DMS53 treated with DMSO at 0.1 percent for 48 hours (cell line): ENCODE measurements at regions not wholly inside any gene's neighbourhood (a gene's known extent, or its start where the extent isn't known, plus 50 kb on each side); places are given as distances from the start of the nearest gene placed in this dataset.

Experiments
- DNase-seq: peaks from one replicate; lab custom pipeline; 2025; ENCODE audit not compliant: unreplicated experiment; lab: John Stamatoyannopoulos, UW

DNA sequence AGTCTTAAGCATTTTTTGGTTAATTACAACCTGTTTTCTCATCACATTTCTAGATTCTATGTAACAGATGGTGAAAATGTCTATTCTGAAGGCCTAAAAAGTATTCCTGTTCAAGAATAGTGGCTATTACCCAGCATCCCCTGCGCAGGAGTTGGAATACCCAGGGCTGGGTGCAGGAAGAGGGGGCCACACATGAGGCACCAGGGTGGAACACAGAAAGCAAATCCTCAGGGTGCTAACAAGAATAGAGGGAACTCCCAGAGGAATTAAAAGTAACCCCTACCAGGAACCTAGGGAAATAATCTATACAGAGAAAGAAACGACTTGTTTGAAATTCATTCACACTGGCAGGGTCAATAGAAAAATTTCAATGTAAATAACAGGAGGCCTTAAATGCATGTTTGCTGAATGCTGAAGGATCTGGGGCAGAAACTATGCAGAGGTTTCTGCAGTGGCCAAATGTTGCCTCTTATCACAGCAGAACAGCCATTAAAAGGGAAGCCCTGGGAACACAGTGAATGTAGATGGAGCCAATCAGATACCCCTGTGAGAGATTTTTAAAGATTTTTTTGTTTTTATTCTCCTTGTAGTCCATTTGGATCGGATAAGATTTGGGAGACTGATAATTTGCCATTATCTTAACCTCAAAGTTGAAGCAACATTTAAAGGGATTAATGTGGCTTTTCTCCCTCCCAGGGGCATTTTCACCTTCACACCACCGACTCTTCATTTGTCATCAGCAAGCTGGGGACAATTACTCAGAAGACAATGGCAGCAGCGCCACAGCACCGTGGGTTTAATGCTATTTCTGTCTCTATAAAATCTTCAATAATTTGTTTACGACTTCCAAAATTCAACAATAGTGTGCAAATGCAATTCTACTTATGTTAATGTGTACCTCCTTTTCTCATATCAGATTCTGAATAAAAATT, 196.0 kb upstream of the PSMD7 start:
- DNase-seq: no peak

DNA sequence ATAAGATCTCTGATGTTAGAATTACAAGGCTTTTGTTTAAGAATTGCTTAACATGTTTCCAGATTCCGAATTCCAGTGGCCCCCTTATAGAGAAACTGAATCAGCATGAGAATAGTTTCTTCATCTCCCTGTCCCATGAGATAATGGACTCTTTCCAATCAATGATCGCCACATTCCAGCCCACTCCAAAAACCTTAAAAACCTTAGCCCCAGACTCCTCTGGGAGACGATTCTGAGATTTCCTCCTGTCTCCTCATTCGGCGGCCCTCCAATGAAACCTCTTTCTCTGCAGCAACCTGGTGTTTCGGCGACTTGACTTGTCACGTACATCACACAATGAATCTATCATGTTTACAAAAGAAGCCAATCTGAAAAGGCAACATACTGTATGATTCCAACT, 197.1 kb upstream of the PSMD7 start:
- DNase-seq: no peak

DNA sequence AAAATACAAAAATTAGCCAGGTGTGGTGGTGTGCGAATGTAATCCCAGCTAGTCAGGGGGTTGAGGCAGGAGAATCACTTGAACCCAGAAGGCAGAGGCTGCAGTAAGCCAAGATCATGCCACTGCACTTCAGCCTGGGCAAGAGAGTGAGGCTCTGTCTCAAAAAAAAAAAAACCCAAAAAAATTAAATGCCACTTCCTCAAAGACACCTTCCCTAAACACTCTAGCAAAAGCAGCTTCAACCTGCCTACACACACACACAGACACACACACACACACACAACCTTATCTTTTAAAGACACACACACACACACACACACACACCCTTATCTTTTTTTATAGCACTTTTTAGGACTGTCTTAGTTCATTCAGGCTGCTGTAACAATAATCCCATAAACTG, 201.7 kb upstream of the PSMD7 start:
- DNase-seq: no peak

DNA sequence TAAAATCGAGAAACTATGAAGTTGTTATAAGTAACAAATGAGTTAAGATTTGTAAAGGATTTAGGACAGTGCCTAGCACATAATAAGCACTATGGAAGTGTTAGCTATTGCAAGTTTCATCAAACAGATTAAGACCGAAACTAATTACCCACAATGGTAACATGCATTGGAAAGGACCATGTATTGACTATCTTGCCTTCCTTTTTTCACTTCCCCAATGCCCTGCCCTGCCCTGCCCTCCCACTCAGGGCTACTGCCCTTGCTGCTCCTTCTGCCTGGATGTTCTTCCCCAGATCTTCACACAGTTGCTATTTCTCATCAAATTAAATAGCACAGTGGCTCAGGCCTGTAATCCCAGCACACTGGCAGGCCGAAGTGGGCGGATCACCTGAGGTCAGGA, 202.1 kb upstream of the PSMD7 start:
- no peak for DNase-seq

DNA sequence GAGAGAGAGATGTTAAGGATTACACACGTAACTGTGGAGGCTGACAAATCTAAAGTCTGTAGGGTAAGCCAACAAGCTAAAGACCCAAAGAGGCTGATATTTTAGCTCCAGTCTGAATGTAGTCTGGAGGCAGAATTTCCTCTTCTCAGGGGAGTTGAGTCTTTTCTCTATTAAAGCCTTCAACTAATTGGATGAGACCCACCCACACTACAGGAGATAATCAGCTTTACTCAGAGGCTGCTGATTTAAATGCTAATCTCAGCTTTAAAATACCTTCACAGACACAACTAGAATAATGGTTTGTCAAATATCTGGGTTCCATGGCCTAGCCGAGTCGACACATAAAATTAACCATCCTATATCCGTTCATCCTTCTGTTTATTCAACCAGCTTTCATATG, 204.3 kb upstream of the PSMD7 start:
- no peak for DNase-seq

DNA sequence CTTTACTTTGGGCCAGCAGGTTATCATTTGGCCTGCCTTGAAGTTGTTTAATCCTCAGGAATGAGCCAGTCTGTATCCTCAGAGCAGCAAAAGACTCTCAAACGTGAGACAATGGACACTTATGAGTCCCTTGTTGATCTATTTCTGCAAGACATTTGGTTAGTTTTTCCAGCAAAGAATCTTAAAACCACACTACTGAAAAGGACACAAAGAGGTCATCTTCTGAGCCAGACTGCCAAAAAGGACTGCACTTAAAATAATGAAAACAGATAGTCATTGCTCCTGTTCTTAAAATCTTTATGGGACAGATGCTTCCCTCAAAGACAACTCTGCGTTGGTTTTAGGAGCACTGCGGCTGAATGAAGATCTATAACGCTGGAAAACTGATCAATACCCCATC, 205.7 kb upstream of the PSMD7 start:
- no peak for DNase-seq

DNA sequence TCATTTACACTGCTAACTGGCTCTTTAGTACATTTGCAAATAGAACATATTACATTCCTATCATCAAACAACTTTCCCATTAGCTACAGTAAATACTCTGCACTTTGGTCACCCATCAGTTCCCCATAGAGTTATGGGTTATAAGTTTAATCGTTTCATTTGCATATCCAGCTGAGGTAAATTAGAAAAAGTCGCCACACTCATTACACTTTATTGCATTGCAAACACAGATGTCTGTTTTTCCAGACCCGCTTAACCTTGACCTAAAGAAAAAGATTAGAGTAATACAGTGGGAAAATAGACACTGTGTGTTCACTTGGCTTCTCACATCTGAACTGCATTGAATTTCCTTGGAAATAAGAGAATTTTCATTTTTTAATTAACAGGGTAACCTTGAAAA, 213.1 kb upstream of the PSMD7 start:
- DNase-seq: no peak

DNA sequence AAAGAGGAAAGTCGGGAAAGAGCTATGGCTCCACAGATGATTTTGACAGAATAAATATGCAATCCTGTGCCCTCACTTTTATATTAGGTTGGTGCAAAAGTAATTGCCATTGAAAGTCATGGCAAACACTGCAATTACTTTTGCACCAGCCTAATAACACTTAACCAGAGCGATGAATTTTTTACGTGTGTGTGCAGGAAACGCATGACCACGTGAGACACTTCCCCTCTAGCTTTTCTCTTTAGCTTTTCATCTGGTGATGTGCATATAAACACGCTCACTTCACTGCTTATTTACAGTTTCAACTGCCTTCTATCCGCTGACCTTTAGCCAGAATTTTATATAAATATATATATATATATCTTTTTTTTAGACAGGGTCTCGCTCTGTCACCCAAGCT, 216.3 kb upstream of the PSMD7 start:
- DNase-seq: no peak

DNA sequence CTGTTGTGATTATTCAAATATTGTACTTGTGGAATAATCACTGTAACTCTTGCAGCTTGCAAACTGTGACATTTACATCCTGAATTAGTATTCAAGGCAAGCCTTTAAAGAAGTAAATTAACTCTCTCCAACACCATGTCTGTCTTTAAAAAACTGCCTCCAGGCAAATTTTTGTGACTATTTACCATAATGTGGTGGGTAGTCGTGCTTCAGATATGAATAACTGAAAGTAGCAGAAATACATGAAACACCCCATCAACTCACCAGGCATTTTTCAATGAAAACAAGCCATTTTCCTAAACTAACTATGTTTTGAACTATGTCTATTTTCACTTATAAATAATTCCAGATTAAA, 217.4 kb upstream of the PSMD7 start:
- no peak for DNase-seq

DNA sequence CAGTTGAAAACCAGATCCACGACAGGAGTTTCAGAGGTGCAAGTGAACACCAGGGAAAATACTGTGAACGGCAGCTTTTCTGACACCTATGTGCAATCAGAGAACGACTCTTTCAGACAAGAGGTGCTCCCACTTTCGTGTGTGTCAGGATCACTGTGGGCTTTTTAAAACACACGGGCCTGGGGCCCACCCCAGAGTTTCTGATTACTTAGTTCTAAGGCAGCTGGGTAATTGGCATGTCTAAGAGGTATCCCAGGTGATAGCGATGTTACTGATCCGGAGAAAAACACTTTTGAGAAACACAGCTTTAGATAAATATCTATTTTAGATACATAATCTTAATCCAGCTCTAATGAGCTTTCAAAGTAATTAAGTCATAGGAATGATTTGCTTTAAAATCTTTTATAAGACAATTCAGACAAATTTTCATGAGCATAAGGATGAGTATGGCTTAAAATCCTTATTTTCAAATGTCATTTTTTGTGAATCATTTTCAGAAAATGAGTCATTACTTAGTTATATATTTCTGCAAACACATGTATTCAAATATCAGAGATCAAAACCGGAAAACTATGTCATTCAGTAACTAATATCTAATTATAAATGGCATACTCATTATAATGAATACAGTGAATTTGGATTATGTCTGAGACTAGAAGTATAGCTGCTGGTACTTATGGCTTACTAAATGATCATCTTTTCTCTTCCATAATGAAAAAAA, 217.9 kb upstream of the PSMD7 start:
- DNase-seq: no peak

DNA sequence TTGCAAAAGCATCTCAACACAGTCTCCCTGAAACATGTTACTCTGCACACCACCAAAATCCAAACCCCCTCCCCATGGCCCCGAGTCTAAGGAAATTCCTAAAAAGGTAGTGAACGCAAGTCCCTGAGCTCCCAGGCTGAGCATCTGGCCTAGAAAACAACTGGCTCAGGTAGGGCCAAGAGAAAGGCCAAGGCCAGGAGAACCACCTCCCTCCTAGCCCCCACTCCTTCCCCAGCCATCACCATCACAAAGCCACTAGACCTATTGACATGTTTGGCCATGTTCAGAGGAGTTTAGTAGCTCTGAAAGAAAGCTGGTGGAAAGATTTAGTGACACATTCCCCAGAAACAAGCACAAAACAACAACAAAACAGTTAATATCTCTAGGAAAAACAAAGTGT, 220.0 kb upstream of the PSMD7 start:
- DNase-seq: no peak

DNA sequence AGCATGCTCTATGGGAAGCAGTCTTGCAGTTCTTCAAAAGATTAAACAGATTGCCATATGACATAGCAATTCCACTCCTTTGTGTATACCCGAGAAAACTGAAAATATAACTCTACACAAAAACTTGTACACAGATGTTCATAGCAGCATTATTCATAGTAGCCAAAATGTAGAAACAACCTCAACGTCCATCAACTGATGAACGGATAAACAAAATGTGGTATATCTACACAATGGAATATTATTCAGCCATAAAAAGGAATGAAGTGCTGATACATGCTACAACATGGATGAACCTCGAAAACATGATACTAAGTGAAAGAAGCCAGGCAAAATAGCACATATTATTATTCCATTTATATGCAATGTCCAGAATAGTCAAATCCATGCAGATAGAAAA, 221.2 kb upstream of the PSMD7 start:
- no peak for DNase-seq

DNA sequence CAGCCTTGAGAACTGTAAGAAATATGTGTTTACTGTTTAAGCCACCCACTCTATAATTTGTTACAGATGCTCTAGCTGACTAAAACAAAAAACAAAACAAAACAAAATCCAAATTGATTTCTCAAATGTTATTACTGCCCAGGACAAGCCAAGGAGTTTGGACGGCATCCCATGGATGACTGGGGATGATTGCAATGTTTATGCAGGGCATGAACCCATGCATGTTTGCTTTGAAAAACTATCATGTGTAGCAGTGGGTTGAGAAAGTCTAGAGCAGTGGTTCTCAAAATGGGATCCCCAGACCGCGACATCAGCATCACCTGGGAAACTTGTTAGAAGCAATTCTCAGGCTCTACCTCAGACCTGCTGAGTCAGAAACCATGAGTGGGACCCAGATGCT, 223.2 kb upstream of the PSMD7 start:
- DNase-seq: no peak

DNA sequence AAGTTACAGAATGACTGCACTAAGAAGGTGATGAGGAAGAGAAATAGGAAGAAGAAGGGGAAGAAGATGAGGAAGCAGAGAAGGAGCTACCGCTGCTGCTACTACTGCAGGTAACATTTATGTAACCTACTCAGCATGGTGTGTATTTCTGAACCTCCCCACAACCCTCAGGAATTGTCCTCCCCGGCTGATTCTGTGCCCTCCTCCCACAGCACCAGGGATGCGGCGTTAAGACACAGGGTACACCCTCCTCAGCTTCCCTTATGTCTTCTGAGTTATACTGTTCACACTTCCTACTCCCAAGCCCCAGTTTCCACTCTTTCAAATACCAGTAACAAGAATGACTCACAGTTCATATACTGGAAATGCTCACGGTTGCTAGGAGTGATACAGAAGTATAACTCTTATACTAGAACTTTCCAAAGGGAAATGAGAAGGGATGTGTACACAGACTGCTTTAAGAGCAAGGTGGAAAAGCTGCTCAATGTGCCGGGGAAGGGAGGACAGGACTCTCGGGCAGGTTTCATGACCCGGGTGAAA, 224.5 kb upstream of the PSMD7 start:
- DNase-seq: no peak

DNA sequence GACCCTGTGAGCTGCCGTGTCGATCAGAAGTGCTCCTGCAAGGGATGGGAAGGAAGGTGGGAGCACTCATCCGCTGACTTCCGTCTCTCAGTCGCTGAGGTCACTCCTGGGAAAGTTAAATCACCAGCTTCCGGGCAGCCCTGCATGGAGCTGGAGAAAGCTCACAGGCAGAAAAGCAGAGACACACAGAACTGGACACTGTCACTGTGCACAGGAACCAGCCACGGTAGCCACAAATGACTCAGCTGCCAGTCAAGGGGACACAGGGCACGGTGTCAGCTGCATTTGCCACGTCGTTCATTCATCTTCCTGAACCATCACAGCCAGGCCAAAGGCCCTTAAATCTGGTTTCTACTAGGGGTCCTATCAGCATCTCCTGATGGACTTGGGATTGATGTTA, 226.4 kb upstream of the PSMD7 start:
- no peak for DNase-seq

DNA sequence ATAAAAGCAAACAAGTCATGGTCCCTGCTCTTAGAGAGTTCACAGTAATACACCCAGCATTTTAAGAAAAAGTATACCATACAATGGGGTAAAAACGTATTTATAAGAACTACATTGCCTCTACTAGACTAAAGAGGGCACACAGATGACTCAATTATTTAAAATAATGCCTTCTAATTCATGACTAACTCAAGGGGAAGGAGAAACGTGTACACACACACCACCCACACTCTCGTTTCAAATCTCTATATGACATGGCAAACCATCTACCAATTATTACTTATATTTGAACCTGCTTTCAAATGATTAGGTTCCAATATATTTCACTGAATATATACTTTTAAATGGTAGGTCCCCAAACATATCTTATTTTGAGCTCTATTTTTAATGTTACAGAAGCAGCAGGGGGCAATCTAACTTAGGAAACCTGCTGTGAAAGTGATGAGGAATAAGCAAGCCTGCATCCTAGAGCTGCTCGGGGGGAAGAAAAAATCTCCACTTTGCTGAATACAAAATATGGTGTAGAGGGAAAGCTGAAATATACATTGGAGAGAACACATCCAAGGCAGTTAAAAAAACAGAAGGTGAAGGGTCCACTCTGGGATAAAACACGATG, 232.4 kb upstream of the PSMD7 start:
- DNase-seq: peak; percentile 2

DNA sequence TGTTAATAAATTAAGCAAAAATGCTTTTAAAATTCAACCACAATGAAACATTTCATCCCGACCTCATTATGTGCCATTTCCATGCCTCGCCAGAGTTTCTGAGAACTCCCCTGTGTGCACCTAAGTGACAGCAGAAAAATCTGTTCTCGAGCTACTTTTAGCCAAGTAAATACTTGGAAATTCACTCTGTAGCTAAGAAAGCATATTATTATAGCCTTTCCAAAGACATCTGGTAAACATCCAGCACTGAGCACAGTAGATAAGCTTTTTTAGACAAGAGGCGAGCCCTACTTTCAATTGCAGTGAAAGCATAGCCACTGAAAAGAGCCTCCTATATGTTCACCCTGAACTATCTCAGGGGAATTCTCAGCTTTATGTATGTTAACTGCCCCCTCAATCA, 242.8 kb upstream of the PSMD7 start:
- DNase-seq: no peak

DNA sequence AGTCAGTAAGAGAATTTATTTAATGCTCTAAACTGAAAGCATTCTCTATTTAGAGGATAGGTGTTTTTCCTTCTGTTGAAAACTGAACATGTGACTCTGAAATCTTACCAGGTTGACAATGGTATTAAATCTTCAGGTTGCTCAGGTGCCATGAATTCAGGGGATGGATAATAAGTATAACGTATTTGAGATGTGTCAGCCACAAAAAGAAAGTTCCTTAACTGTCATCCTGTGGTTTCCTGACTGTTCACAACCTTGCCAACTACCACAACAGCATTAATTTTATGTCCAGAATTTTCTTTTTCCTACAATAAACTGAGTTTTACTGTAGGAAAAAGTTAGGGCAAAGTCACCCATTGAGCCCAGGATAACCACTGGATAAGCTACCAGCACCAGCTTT, 243.3 kb upstream of the PSMD7 start:
- DNase-seq: no peak

DNA sequence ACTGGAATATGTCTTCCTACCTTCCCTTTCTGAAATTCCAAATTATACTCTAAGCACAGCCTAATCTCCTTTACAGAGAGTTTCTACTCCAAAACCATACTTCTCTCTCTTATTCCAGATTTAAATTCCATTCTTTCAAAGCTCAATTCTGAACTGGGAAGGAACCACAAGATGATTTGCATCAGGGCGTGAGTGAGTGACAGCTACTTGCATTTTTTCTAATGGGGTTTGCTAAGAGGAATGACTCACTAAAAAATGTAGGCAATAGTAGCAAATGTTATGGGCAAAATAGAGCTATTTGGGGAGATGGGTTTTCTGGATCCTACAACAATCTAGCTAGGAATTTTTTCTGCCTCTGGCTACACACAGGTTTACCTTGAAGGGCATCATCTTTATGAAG, 244.6 kb upstream of the PSMD7 start:
- DNase-seq: no peak

DNA sequence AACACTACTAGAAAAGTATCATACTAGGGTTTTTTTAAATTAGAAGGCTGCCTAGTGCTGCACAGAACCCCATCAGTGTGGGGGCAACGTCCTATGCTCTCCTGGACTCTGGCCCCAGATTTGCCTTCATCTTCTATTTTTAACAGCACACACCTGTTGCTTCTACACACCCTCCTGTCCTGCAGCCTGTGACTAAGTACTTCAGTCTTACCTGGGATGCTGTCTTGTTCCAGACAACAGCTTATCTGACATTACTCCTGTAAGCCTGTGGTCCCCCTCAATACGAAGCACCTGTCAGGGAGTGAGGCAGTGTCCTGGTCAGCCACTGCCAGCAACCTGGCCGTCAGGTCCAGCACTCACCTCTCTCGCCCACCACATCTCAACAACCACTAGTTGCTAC, 247.6 kb upstream of the PSMD7 start:
- no peak for DNase-seq

DNA sequence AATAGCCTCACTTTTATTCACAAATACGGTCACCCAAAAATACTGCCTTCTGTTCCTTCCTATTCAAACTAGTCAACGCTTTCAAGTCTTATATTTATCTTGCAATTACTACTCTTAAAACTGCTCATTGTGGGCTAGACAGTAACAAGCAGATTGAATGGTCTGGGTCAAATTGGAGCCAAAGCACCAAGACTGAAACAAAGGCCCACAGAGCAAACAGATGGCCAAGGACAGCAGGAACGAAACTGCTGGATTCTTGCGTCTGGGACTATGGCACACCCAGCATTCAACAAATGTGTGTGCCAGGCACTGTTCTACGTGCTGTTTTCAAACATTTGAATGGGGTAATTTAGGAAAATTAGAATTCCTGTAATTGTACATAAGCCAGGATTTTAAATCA, 250.1 kb upstream of the PSMD7 start:
- DNase-seq: no peak

DNA sequence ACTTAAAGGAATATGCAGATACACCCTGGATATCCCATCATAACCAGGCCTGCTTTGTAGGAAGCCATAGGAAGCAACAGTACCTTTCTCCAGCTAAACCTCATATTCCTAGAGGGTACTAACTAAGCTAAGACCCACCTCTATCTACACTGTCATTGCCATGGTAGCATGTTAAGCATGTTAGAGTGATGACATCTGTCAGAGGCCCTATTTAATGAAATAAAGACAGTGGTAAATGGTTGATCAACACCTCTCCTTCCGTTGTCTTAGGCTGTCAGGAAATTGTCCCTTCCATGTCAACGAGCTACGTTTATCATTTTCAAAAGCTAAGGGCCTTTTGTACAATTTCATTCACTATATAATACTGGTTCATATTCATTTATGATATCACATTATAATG, 251.1 kb upstream of the PSMD7 start:
- no peak for DNase-seq
